Endothelial cell (in vitro differentiated cells): ENCODE measurements at regions not wholly inside any gene's neighbourhood (a gene's known extent, or its start where the extent isn't known, plus 50 kb on each side); places are given as distances from the start of the nearest gene placed in this dataset.

ENCODE experiments used
- DNase-seq: peaks from one replicate; pipeline ENCODE4 v3.0.0; 2021; ENCODE audit warnings: low spot score
- H3K27ac Mint-ChIP-seq: one replicate; pipeline ENCODE4 v1.8.0; 2021; ENCODE audit warnings: mixed read lengths, inconsistent platforms; ENCODE audit not compliant: unreplicated experiment
- H3K27me3 Mint-ChIP-seq: one replicate; pipeline ENCODE4 v1.8.0; 2021; ENCODE audit warnings: mild to moderate bottlenecking, moderate library complexity, mixed read lengths, inconsistent platforms; ENCODE audit not compliant: unreplicated experiment
- H3K36me3 Mint-ChIP-seq: one replicate; pipeline ENCODE4 v1.8.0; 2021; ENCODE audit warnings: mild to moderate bottlenecking, low read depth, mixed read lengths, inconsistent platforms; ENCODE audit not compliant: unreplicated experiment
- H3K4me1 Mint-ChIP-seq: one replicate; pipeline ENCODE4 v1.8.0; 2021; ENCODE audit warnings: mild to moderate bottlenecking, mixed read lengths, inconsistent platforms; ENCODE audit not compliant: unreplicated experiment
- H3K4me3 Mint-ChIP-seq: one replicate; pipeline ENCODE4 v1.8.0; 2021; ENCODE audit warnings: mild to moderate bottlenecking, mixed read lengths, inconsistent platforms; ENCODE audit not compliant: unreplicated experiment
- H3K9me3 Mint-ChIP-seq: one replicate; pipeline ENCODE4 v1.8.0; 2021; ENCODE audit warnings: mixed read lengths, inconsistent platforms; ENCODE audit not compliant: unreplicated experiment
- TF ChIP-seq, protein P1 (sequence below): fragments of 200-600 bp; sonication (generic); IDR thresholded peaks from one replicate; pipeline ENCODE4 v1.5.0; 2021; ENCODE audit warnings: antibody characterized with exemption; ENCODE audit not compliant: unreplicated experiment

DNA sequence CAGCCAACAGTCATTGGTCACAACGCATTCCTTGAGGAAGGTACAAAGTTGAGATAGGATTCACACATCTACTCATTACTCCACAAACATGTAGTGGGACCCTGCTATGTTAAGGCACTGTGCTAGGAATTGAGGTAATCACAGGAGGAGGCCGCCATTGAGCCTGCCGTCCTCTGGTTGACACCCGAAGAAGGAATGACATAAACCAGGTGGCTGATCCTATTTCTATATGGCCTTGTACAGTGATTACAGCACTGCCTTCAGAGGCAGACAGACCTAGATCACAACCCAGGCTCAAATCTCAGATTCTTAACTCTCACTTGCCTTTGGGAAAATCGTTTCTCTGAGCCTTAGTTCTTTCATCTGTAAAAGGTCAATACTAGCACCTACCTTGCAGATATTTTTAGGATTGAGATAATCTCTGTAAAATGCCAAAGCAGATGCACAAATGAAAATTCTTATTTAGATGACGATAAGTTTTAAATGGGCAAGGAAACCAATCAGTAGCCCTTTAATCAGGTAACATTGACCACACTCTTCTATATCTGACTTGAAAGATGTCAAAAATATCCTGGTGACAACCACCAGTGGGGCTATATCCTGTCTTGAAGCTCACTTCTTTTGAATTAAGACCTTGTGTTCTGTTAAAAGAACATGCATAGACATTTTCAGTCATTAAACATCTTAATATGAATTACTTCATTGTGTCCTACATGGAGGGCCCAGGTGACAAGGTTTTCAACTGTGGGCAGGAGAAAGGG lies 251.6 kb downstream of the KCTD12 start:
- DNase-seq = no peak
- no peaks in the 10 kb centered on the region for H3K36me3 Mint-ChIP-seq
- no peak overlapping the region for H3K27ac Mint-ChIP-seq
- no peaks in the 10 kb centered on the region for H3K27me3 Mint-ChIP-seq
- H3K9me3 Mint-ChIP-seq = no peaks in the 10 kb centered on the region
- H3K4me3 Mint-ChIP-seq = no peak overlapping the region
- H3K4me1 Mint-ChIP-seq = peaks cover 4% of the 10 kb centered on the region
- TF ChIP-seq, protein P1, sequence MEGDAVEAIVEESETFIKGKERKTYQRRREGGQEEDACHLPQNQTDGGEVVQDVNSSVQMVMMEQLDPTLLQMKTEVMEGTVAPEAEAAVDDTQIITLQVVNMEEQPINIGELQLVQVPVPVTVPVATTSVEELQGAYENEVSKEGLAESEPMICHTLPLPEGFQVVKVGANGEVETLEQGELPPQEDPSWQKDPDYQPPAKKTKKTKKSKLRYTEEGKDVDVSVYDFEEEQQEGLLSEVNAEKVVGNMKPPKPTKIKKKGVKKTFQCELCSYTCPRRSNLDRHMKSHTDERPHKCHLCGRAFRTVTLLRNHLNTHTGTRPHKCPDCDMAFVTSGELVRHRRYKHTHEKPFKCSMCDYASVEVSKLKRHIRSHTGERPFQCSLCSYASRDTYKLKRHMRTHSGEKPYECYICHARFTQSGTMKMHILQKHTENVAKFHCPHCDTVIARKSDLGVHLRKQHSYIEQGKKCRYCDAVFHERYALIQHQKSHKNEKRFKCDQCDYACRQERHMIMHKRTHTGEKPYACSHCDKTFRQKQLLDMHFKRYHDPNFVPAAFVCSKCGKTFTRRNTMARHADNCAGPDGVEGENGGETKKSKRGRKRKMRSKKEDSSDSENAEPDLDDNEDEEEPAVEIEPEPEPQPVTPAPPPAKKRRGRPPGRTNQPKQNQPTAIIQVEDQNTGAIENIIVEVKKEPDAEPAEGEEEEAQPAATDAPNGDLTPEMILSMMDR = no peak

DNA sequence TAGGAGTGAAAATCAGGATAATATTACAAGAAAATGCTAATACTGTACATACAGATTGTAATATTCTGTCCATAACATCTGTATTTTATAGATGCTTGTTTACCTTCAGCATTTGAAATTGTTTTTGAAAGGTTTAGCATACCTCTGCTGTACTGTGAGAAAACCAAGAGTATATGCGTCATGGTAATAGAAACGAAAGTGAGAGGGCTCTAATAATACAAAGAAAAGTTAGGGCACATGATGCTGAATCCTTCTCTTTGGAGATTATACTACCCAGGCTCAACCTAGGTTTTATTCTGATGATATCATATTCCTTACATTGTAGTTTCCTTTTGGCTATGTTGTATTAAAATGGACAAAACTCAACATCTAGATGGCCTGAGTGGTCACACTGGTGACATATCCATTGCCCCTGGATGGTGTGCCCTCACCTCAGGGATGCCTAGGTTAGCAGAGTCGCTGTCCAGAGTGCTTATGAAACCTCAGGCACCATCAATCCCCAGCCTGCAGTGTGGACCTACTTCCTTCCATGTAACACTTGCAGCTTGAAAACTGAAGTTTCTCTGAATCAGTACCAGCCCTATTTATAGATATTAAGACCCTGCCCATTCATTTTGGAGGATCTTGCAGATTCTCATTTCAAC lies 253.7 kb downstream of the KCTD12 start:
- no peaks in the 10 kb centered on the region for H3K4me1 Mint-ChIP-seq
- H3K27me3 Mint-ChIP-seq = no peaks in the 10 kb centered on the region
- TF ChIP-seq, protein P1 = no peak
- no peak overlapping the region for H3K27ac Mint-ChIP-seq
- peak; percentile 30 for DNase-seq
- H3K9me3 Mint-ChIP-seq = no peaks in the 10 kb centered on the region
- H3K4me3 Mint-ChIP-seq = no peak overlapping the region
- no peaks in the 10 kb centered on the region for H3K36me3 Mint-ChIP-seq

DNA sequence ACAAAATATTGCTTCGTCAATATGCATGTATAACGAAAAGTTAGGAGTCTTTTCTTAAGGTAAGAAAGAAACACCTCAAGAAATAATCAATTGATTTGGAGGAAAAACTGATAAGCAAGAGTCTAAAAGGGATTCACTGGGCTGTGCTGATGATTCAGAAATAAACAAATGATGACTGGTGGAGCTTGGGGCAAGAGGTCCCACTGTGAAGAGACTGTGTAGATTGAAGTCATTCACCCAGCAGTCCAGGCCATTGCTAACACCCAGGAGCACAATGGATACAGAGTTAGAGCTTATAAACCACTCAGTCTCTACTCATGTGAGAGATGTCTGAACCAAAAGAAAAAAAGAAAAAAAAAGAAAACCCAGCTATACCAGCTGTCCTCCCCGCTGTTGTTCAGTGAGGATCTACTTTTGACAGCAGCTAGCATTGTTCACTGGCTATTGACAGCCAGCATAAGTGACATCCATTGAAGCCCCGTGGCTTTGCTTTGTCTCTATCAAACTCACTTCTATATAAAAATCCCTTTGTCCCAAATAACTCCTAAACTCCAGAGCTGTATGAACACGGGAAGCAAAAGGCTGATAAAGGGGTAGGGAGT lies 255.5 kb downstream of the KCTD12 start:
- Mint-ChIP-seq H3K27ac (no peak overlapping the region), H3K9me3 (no peaks in the 10 kb centered on the region), H3K4me1 (peaks cover 1% of the 10 kb centered on the region), H3K4me3 (no peak overlapping the region), H3K27me3 (no peaks in the 10 kb centered on the region), H3K36me3 (no peaks in the 10 kb centered on the region)
- TF ChIP-seq, protein P1 = no peak
- no peak for DNase-seq

DNA sequence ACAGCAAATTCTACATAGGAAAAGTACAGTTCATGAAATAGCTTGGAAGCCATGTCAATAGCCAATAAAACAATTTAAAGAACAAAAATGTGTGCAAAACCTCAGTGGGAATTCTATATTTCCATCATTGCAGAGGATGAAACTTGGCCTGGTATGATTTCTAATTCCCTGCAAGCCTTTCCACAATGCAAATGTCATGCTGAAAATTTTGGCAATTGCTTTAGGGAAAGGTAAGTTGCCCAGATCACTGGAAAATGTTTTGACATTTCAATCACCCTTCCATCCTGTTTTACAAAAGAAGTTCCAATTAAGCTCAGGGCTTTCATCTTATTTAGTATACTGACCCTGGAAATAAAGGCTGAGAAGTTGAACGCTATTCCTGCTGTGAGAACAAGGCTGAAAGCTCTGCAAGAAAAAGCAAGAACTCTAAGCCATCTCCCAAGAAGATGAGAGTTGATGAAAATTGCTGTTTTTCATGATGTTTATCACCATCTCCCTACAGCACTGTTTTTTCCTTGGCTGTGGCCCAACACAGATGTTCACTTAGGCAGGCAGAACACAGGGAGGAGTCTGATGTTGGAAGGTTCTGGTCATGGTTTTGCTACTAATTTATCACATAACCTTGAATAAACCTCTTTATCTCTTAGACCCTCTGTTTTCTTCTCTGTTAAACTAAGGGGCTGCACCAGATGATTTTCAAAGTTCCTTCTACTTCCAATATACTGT lies 263.7 kb downstream of the KCTD12 start:
- H3K4me3 Mint-ChIP-seq = no peak overlapping the region
- TF ChIP-seq, protein P1 = no peak
- no peaks in the 10 kb centered on the region for H3K36me3 Mint-ChIP-seq
- no peaks in the 10 kb centered on the region for H3K27me3 Mint-ChIP-seq
- DNase-seq = no peak
- H3K27ac Mint-ChIP-seq = no peak overlapping the region
- peaks cover 3% of the 10 kb centered on the region for H3K4me1 Mint-ChIP-seq
- H3K9me3 Mint-ChIP-seq = no peaks in the 10 kb centered on the region
